HG03280 (cell line): ENCODE measurements at regions not wholly inside any gene's neighbourhood (a gene's known extent, or its start where the extent isn't known, plus 50 kb on each side); places are given as distances from the start of the nearest gene placed in this dataset.

ENCODE experiments used
- ATAC-seq: cut with Tn5 transposase; IDR thresholded peaks from one replicate; pipeline ENCODE4 v1.9.1; 2021; ENCODE audit warnings: mild to moderate bottlenecking, moderate library complexity; ENCODE audit not compliant: unreplicated experiment

DNA sequence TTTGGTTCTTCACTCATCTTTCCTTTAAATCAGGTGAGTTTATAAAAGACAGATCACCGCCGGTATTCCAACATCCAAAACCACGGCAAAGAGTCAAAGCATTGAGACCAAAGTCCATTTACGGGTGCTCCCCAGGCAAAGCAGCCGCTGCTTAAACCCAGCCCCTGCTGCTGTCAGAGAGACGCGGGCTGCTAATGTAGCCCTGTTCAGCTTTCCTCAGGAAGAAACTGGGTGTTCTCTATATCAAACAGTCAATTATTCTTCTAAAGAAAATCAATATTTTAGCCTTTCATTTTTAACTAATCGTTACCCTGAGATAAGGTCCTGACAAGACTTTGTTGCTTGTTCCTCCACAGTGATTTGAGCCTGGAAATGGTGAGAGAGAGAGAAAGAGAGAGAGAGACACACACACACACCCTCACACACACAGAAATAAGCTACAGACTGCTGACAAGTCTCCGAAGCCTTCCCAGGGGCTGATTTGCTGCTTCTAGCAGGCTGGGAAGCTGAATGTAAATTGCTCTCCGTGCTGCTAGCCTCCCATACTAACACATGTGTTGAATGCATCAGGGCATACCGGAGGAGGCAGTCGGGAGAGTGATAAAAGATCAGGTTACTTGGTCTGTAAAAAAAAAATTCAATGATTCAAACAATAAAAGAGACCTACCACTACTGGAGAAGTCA, 183.0 kb upstream of the ANK3 start:
- no peak for ATAC-seq

DNA sequence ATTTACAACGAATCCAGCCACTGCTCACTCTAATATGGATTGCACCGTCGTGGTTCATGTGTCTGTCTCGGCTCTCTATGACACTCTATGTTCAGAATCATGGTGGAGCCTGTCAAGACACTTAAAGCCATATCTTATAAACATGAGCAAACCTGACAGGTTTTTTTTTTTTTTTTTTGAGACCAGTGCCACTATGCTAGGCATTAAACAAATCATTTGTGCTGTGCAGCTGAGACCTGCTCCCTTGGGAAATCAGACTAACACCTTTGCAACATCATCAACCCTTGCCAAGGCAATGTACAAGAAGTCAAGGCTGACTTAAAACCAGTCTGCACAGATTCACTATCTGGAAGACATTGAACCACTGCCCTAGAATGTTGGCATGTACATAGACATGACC, 181.2 kb upstream of the ANK3 start:
- ATAC-seq, result no peak

DNA sequence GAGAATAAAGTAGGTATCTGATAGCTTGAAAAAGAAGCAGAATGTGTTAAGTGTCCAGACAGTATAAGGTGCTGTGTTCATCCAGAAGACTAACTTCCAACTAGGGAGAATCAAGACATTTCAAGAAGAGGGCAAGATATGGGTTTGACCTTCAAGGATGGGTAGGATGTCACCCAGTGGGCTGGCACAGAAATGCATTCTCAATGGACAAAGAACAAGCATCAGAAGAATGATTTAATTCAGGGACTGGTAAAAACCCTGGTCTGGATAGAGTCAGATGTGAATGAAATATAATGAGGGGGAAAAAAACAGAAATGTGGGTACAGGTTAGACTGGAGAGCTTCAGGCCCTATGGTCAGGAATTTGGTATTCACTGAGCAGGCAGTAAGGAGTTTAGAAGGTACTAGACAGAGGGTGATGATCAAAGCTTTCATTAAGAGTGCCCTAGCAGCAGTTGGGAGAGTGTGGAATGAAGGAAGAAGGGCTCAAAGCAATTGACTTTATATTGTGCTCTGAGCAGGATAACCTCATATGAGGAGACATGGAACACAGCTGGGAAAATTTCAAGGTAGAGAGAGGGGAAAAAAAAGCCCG, 180.7 kb upstream of the ANK3 start:
- ATAC-seq, result no peak

DNA sequence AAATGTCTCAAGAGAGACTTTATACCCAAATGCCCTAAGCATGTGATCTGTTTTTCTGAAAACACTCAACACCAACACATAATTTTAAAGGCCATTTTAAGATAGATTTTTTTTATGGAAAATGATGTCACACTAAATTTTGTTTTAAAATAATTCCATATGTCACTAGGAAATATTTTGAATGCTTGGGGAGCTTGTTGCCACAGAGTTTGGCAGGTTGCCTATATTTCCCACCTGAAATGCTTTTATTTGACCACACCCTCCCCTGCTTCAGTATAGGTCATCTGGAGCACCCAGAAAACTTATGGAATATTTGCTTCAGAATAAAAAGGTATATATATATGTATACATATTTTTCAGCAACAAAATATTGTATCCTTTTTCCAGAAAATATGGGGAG, 180.0 kb upstream of the ANK3 start:
- ATAC-seq, result no peak

DNA sequence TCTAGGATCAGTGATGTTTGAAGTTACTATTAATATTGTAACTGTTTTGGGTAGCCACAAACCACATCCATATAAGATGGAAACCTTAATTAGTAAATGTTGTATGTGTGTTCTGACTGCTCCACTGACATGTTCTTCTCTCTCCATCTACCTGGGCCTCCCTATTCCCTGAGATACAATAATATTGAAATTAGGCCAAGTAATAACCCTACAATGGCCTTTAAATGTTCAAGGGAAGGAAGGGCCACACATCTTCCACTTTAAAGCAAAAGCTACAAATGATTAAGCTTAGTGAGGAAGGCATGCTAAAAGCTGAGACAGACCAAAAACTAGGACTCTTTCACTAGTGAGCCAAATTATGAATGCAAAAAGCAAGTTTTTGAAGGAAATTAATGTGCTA, 176.4 kb upstream of the ANK3 start:
- ATAC-seq, result no peak

DNA sequence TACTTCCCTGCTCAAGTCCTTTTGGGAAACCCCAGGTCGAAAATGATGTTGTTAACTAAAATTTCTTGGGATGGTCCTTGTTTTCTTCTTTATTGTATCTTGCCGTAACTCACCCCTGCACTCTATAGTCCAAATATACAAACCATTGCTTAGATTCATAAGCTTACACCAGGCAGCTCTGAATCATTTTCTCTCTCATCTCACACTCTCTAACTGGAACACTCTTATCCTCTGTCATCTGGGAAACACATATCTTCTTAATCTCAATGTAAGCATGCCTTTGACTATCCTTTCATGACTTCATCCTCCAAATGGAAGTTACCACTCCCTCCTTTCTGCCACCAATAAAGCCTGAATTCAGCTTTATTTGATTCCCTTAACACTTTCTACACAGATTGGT, 175.8 kb upstream of the ANK3 start:
- ATAC-seq, result no peak

- ATAC-seq, result no peak
Observed at GRCh38 chr10:60564475-60564874, 174.8 kb upstream of the ANK3 start.

GRCh38 chr10:60560451-60560850, 170.8 kb upstream of the ANK3 start:
- ATAC-seq, result no peak

DNA sequence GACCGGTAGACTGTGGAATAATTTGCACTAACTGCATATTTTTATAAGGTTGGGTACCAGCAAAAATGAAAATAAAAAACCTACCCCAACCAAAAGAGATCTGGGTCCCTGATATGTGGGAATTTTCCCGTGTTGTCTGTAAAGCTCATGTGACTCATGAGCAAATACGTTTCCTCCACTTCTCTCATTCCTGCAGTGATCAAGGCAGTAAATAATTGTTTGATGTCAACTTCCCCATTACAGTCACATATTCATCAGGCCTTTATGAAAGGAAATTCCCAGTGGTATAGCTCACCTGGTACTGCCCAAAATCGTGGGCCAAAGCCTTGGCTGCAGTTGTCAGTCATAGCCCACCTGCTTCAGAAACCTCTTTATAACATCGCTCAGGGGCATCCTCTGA, 166.0 kb upstream of the ANK3 start:
- ATAC-seq, result no peak

GRCh38 chr10:60549686-60550085, 160.0 kb upstream of the ANK3 start:
- ATAC-seq, result no peak

- ATAC-seq, result no peak
Observed at GRCh38 chr10:60542657-60543056, 153.0 kb upstream of the ANK3 start.

DNA sequence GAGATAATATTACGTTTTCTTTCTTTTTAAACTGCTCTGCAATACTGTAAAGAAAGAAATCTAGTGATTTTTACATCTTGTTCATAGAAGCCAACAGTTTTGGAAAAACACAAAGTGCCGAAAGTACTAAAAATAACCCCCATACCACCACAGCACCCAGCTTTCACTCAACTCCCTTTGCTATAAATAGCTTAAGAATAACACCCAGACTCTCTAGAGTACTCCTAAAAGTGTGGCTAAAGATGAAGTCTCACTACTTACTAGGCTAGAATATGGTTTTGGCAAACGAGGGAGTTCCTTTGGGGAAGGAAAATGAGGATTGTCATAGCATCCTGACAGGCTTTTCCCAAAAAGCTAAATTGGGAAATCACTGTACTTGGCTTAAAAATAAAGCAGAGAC, 151.8 kb upstream of the ANK3 start:
- ATAC-seq, result no peak

GRCh38 chr10:60537697-60538096, 148.0 kb upstream of the ANK3 start:
- ATAC-seq, result no peak

GRCh38 chr10:60536529-60537114, 146.9 kb upstream of the ANK3 start:
- no peak for ATAC-seq

DNA sequence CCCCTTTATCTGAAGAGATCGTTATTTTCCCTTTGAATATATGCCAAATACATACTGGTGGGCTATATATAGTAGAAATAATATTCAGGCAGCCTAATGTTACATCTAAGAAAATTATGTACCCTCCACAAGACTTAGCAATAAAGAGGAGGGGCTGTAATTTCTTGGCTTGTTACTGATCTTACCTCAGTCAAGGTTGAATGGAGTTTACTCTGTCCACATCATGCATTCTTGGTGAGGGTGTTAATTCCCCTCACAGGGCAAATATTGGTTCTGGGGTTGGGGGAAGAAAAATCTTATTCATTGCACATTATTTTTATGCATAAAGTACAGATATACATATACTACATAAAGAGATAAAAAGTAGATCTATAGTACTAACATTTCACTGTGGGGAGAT, 145.8 kb upstream of the ANK3 start:
- ATAC-seq, result no peak

- no peak for ATAC-seq
Observed at GRCh38 chr10:60534761-60535389, 145.2 kb upstream of the ANK3 start.

- ATAC-seq, result no peak
Observed at GRCh38 chr10:60532696-60533468, 143.2 kb upstream of the ANK3 start.

DNA sequence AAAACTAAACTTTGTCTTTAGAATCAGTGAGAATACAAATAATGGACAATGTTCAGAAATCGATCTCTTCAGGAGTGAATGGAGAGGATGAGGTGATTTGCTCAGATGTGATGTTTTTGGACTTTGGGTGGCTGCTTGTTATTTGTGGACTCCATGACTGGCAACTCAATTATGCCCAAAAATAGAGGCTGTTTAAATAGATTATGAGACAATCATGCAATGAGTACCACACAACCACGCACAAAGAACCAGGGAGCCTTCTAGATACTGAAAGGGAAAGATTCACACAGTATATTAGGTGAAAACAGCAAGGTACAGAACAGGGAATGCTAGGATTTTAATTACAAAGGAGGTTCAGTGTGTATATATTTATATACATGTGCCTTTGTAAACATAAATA, 141.3 kb upstream of the ANK3 start:
- no peak for ATAC-seq

- ATAC-seq, result no peak
Observed at GRCh38 chr10:60527676-60528075, 138.0 kb upstream of the ANK3 start.

DNA sequence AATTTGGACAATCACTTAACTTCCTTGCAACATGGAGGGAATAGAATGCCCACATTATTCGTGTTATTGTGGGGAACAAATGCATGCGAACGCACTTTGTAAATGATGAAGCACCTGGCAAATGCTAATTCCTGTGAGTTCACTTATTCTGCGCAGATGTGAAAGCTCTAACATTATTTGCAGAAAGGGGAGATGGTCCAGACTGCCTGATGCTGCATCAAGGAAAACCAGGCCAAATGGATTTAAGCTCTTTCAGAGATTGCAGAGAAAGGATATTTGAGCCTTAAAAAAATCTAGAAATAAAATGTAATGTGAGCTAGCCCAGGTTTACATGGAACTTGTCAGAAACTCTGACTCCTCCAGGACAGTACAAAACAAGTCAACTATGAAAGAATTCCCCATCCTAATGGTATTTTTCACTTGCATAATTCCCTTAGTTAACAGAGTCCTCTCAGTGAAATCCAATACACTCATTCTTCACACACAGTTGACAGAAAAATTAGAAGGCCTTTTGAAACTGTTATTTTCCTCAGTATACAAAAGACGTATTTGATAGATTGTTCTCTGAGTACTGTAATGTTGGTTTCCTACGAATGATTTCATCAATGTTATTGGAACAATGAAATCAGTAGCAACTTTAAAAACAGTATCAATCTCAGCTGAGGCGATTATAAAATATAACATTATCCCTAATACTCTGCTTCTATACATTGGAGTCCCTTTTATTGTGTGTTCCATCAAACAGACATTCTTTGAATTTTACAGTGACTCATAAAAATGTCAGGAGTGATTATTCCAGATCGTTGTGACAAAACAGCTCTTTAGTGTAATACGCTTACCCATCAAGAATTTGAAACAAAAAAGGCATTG, 136.3 kb upstream of the ANK3 start:
- no peak for ATAC-seq

- no peak for ATAC-seq
Observed at GRCh38 chr10:60524541-60524940, 134.9 kb upstream of the ANK3 start.
